ENCODE measurements at regions not wholly inside any gene's neighbourhood (a gene's known extent, or its start where the extent isn't known, plus 50 kb on each side); places are given as distances from the start of the nearest gene placed in this dataset.

DNA sequence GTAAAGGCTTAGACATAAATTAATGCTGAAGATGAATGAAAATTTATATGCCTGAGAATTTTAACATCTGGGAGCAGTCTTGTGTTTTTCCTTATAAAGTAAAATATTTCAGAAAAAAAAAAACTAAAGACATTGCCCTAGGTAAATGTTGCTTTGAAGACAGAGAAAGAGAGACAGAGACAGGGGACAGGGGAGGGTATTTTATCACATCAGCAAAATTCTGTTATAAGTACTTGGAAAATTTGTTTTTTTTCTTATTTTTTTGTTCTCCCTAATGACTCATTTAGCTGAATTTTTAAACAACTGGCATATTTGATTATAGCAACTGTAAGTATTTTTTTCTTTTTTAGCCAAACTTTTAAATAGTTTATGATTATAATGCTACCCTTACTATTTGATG lies 1540.6 kb upstream of the GBE1 start:
- no peak for DNase-seq

DNA sequence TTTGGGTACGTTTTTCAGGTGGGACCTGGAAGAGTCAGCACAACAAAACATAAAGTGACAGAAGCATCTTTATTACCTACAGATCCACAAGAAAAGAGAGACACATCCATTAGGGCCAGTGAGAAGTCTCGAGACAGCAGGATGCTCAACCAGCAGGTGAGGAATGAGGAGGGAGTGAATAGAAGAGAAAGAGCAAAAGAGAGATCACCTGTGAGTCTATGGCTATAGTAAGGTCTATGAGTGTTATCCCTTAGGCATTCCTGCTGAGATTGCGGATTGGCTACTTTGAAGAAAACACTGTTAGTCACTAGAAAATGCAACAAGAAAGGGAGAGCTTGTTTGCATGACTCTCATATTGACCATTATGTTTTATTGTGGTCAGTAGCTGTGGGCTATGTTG lies 1556.2 kb upstream of the GBE1 start:
- DNase-seq = no peak

DNA sequence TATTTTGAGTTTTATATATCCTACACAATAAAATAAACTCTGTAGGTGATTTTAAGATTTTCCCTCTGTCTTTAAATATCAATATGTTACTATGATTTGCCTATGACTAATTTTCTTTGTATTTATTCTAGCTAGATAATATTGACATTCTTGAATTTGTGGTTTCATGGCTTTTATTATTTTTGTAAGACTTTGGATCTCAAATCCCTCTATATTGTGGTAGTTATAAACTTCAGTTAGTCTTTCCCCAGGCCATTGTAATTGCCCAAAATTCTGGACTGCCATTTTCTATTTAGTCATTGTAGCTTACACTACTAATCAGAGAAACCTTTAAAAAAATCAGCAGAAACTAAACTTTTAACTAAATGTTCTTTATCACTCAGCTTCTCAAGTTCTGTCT lies 1559.3 kb upstream of the GBE1 start:
- DNase-seq = no peak

DNA sequence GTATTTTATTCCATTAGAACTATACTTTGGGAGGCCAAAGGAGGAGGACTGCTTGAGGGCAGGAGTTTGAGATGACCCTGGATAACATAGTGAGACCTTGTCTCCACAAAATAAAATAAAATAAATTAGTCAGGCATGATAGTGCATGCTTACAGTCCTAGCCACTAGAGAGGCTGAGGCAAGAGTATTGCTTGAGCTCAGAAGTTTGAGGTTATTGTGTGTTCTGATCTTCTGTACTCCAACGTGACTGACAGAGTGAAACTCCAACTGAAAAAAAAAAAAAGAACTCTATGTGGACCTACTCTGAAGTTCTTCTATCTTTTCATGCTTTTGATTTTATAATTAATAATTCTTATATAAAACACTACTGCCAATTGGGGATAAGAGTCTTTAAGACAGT lies 1560.0 kb upstream of the GBE1 start:
- DNase-seq = no peak

DNA sequence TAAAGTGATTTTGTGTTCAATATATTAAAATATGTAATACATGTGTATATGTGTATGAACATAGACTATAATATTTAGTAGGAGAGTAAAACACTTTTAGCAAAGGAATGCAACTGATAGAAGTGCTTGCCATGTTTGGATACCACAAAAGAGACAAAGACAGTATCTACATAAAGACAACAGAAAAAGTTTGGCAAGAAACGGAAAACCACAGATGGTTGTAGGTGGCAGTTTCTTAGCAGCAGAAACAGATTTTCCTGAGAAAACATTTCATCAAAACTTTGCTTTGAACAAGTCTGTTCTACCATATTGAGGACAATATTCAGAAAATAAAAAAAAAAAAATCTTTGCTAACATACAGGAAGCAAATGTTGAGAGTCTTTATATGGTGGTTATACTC lies 1560.4 kb upstream of the GBE1 start:
- DNase-seq = no peak

DNA sequence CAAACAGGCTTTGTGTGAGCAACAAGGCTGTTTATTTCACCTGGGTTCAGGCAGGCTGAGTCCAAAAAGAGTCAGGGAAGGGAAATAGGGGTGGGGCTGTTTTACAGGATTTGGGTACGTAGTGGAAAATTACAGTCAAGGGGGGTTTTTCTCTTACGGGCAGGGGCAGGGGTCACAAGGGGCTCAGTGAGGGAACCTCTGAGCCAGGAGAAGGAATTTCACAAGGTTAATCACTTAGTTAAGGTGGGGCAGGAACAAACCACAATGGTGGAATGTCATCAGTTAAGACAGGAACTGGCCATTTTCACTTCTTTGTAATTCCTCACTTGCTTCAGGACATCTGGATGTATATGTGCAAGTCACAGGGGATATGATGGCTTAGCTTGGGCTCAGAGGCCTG lies 1592.8 kb upstream of the GBE1 start:
- no peak for DNase-seq

DNA sequence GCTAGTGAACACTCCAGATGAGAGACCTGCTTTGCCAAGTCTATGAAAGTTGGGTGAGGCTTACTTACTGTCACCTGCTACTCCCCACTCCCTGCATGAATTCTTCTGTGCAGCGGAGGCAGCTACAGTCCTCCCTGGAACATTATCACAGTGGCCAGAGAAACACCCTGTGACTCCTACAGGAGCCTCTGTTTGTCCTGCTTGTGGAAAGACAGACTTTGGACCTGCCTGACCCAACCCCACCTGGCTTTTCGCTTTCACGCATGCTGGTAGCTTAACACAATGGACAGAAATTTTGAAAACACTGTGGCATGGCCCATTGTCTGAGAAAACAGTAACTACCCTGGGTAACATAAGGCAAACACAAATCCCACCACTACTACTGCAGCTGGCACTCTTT lies 1565.5 kb upstream of the CADM2 start:
- DNase-seq = no peak

DNA sequence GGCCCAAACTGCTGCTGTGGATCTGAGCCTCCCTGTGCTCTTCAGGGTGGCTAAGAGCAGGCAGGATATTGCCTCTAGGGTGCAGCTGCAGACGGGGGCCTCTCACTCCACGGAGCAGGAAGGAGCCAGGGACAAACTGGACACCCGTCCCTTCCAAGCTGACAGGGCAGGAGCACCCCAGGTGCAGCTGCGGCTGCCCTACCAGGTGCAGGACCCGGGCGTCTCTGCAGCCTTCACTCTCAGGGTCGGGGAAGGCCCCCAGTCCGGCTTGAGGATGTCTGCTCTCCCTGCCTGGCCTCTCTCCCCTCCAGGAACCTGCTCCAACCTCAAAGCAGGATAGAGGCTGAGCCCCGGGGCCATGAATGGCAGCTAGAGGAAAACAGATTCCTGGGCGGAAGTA lies 1554.9 kb upstream of the CADM2 start:
- no peak for DNase-seq

DNA sequence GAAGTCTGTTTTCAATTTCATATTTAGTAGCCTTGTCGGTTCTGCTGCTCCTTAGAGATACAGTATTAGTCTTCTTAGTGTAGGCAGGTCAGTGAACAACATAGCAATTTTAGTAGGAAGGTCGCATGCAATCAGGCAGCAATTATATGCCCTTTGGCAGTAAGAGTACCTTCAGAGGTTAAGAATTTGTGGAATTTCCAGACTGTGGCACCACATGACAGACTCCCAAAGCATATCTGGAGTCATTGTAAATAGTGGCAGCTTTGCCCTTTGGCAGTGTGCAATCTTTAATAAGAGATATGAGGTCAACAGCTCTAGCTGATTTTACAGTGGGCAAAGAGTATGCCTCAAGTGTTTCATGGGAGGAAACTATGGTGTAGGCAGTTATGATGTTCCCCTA lies 1532.5 kb upstream of the CADM2 start:
- DNase-seq = no peak

DNA sequence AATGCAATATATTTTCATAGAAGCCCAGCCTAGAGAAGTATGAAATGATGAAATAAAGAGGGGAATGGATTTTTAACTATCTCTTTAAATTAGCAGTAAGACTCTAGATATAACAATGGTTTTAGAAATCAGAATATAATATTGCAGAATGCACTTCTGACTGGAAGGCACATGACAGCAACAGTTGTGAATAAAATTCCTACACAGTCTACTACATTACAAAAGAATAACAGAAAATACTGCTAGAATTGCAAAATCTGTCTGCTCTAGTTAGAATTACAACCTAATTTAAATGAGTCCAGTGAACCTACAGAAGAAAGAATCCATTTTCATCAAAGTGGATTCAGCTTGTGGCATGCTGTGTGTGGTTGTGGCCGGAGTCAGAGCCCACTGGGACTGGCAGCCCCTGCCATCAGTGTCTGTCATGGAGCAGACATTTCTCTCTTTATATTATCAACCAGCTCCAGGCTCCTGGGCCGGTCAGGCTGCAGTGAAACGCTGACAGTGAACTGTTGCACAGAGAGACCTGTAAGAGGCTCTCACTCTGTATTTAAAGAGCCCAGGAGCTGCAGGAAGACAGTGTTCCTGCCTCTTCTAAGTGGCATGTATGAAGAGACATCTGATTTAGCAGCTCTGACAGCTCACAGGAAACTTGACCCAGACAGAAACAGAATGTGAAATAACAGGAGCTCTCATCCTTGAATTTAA lies 1523.8 kb upstream of the CADM2 start:
- DNase-seq = no peak

DNA sequence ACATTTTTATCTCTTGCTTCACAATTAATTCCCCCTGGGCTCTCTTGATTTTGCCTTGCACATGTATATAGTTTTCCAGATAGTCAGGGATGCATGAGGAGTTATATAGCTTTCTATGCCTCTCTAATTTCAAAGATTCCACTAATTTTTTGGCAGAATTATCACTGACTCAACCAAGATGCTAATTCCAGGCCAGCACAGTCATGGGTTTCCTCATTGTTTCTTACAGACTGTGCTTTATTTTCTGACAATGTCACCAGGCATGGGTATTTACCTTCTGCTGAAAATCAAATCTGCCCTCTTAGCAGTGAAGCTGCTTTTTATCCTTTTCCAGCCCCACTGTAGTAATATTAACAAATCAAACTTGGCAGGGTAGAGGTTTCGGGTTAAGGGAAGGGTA lies 1520.6 kb upstream of the CADM2 start:
- peak; percentile 52 for DNase-seq

DNA sequence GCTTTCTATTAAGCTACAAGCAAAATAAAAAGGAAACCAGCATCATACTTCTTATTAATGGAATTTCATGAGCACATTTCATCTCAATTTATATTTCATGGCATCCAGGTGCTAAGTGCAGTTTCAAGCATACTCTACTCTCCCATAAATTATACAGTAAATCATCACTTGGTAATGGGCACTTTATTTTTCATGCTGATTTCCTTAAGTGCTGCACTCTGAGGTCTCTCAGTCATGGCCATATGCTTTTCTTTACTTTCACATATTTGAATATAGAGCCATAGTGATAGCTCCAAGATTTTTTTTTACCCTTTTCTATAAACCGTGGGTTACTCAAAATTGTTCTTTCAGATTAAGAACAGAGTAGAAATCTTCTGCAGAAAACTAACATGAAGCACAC lies 1505.7 kb upstream of the CADM2 start:
- DNase-seq = no peak

DNA sequence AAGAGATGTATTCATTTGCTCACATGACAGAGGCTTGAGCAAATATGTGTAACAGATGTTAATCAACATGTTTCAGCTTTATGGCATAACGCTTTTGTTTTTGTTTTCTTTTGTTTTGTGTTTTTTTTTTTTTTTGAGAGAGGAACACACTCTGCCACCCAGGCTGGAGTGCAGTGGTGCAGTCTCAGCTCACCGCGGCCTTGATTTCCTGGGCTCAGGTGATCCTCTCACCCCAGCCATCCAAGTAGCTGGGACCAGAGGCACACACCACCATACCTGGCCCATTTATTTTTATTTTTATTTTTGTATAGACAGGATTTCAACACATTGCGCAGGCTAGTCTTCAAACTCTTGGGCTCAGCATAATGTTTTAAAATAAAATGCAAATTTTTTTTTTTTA lies 1504.4 kb upstream of the CADM2 start:
- no peak for DNase-seq

DNA sequence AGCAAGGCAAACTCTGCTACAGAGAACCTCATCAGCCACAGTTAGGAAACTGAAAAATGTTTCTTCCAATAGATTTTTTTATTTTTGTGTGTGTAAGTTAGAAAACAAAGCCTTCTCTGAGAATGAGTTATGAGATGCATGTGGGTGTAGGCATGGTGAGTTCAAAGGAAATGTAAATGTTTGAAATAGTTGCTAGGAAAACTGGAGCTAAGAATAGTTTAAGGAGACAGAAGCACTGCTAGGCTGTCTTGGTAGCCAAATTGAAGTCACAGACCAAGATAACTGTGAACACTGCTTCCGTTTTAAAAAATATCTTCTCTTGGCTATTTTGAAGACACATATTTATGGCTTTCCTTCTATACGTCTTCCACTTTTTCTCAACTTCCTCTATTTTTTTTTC lies 1501.2 kb upstream of the CADM2 start:
- no peak for DNase-seq

DNA sequence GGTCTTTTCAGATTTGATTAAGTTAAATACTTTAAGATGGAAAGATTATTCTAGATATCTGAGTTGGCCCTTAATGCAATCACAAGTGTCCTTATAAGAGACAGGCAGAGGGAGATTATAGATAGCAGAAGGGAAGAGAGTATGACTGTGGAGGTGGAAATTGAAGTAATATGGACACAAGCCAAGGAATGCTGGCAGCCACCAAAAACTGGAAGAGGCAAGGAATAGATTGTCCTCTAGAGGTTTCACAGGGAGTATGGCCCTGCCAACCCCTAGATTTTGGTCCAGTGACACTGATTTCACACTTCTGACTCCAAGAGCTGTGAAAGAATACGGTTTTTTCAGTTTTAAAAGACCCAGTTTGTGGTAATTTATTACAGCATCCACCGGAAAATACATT lies 1498.7 kb upstream of the CADM2 start:
- DNase-seq = no peak

DNA sequence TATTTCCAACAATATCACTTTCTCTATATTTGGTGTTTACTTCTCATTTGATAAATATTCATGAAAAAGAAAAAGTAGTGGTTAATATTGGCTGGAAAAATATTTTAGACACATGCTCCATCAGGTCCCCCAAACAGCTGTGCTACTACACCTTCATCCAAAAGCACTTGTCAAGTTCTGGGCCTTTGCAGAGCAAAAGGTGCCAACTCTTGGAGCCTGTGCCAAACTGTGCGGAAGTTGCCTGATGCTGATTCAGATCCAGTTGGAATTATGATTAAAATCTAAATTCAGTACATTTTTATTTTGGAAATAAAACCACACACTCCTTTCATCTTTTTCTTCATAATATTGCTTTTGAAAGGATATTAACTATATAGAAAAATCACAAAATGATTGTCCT lies 1497.4 kb upstream of the CADM2 start:
- DNase-seq = no peak

DNA sequence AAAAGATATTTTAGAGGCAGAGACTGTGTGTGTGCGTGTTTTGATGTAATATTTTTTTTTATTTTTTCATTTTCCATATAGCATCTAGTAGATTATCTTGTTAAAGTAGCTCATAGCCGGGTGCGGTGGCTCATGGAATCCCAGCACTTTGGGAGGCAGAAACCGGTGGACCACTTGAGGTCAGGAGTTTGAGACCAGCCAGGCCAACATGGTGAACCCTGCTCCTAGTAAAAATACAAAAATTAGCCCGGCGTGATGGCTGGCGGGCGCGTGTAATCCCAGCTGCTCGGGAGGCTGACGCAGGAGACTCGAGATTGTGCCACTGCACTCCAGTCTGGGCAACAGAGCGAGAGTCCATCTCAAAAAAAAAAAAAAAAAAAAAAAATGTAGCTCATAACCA lies 1481.2 kb upstream of the CADM2 start:
- no peak for DNase-seq

DNA sequence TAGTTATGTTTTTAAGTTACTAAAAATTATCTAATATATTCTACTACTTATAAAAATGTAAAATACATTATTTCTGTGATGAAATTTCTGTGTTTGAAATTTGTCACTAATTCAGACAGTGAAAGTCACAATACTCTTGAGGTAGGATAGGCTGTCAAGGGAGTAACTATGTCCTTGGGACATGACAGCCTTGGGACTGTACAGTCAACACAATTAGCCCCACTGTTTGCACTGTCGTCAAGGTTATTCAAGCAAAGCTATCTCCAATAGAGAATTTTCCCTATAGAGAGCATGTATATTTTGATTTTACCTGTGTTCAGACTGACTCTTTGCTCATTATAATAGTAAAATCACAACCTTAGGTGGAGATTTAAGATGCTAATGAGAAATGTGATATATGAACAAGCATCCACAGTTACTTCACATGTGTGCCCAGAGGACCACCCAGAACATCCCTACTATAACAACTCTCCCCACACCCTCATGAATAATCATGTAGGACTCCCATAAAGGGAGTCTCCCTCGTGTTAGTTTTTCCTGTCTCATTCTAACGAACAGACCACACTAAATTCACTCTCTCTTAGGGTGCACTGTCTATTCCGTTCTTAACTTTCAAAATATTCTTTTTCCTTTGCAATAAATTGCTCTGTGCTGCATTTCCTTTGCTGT lies 1476.3 kb upstream of the CADM2 start:
- no peak for DNase-seq

DNA sequence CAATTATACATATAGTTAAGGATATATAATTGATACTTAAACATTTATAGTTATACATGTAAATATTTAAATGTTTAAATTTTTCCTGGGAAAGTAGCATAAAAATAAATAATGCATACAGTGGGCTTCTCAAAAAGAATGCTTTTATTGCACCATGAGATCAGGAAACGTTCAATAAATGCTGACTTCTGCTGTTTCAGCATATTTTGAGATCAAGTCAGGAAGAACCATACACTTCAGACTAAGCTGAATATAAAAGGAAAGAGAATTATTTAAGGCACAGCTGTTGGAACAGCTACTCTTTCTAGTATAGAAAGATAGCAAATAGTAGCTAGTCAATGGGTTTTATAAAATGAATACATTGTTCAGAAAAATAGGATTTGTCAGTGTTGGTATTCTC lies 1462.3 kb upstream of the CADM2 start:
- no peak for DNase-seq

DNA sequence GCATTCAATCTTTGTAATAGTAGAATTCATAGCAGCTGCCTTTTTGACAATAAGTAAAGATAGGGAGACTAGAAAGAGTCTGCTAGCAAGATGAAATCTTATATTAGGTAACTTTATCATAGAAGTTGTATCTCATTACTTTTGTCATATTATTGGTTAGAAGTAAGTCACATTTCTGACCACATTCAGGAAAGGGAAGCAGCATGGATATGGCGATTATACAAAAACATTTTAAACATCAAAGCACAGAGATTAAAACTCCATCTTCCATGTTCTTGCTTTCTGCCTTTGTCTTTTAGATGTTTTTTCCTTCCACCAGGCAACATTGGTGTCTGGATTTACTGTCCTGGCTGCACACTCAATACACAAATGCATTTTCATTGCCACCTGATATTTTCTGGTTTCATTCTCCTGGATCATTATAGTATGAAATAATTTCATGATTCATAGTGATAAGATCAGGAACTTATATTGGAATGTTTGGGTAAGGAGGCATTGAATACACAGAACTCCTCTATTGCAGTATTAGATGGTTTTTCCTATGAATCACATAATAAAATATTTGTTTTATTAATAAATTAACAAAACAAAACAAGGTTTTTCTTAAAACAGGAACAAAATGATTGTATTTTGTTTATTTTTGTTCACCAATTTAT lies 1460.3 kb upstream of the CADM2 start:
- DNase-seq = no peak

DNA sequence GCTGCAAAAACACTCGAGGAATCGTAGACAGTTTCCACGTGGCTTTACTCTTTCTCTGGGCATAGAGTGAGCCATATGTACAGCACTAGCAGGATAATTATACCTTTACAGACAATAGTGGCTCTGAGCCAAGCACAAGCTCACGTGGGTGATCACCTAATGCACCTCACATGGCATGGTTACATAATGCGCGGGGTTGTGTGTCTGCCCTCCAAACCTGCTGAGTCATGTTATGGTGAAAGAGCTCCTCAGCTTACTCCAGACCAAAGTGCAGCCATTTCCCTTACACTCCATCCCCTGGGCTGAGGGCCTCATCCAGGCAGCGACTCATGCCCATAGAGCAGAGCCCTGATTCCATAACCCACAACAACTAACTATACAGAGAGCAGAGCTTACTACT lies 1458.4 kb upstream of the CADM2 start:
- no peak for DNase-seq

DNA sequence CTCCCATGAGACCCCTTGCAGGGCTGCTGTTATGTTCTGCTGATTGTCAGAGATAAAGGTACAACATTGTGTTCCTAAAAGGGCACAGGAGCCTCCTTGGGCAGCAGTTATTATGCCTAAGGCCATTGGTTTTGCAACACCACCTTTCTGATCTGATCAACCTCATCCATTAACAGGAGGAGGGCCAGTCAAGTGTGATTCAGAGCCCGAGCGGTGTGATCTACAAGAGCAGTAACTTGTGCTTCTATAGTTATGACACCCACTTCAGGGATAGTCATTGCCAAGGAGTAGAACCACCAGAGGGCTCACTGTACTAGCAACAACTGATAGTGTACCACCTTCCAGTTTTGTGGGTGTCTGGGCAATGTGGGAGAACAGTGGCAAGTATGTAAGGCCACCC lies 1457.9 kb upstream of the CADM2 start:
- no peak for DNase-seq

DNA sequence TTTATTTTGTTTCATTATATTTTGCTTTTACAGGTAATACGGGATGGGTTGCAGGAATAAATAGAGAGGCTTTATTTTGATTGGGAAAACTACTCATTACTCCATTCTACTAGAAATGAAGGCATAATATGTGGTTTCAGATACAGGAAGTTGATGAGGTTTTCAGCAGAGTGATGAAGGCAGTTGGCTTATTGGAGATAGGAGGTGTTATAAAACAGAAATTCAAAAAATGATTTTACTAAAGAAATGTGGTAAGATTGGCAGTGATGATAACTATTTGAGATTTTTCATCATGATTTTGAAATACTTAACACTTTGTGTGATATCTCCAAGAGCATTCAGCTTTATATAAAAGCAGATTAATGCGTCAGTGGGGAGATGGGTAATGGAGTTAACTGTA lies 1445.7 kb upstream of the CADM2 start:
- DNase-seq = no peak

DNA sequence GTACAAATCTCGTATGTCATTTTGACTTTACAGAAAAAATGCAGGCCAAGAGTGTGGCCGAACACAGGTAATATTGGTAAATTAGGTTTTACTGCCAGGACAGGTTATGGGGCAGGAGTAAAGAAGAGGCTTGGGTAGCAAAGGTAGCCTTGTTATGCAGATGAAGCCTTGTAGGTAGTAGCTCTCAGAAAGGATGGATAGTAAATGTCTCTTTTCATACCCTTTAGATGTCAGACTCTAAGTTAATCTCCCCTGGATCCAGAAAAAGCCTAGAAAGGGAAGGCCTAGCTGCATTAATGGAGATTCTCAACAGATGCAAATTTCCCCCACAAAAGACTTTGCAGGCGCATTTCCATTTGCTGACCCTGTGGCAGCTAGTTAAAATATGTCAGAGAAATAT lies 1445.1 kb upstream of the CADM2 start:
- no peak for DNase-seq

Measured in fibroblast of skin of right biceps (primary cell).